PC-3 (cell line): ENCODE measurements at regions not wholly inside any gene's neighbourhood (a gene's known extent, or its start where the extent isn't known, plus 50 kb on each side); places are given as distances from the start of the nearest gene placed in this dataset.

ENCODE experiments used
- ATAC-seq: fragments of 200-7000 bp; cut with Tn5 transposase; 2 replicates; pipeline ENCODE4 v1.9.1; 2020; ENCODE audit warnings: mild to moderate bottlenecking, moderate library complexity
- BruUV-seq: library from RNA; stranded (reverse); fragments of 400-500 nt; replicated peaks from 2 replicates; lab custom pipeline; 2021; lab: Mats Ljungman, UMichigan
- CTCF ChIA-PET: fragments of 300-600 bp; sonication (Branson Sonifier 250); formaldehyde crosslinking; loops from one replicate; lab custom pipeline; 2022; ENCODE audit warnings: antibody characterized with exemption; lab: Charles Lee
- POLR2A ChIA-PET: fragments of 300-600 bp; sonication (Branson Sonifier 250); formaldehyde crosslinking; loops from one replicate; lab custom pipeline; 2022; ENCODE audit warnings: antibody characterized with exemption; ENCODE audit not compliant: unreplicated experiment; lab: Charles Lee
- DNase-seq: peaks from one replicate; pipeline ENCODE4 v3.0.0-alpha.2; 2015
- H2AFZ ChIP-seq: fragments of 300-600 bp; sonication (generic); 2 replicates; pipeline ENCODE4 v1.6.0; 2016; ENCODE audit warnings: antibody characterized with exemption, low read length
- H3F3A ChIP-seq: fragments of 300-600 bp; sonication (generic); one replicate; pipeline ENCODE4 v1.6.0; 2017; ENCODE audit warnings: antibody characterized with exemption, low read length, control low read depth, mild to moderate bottlenecking; ENCODE audit not compliant: unreplicated experiment
- H3K27ac ChIP-seq: fragments of 300-600 bp; sonication (generic); 2 replicates; pipeline ENCODE4 v1.5.1; 2016; ENCODE audit warnings: mild to moderate bottlenecking, low read length
- H3K27me3 ChIP-seq: fragments of 300-600 bp; sonication (generic); 2 replicates; pipeline ENCODE4 v1.6.1; 2016; ENCODE audit warnings: low read length, mixed read lengths
- H3K36me3 ChIP-seq: fragments of 300-600 bp; sonication (generic); 2 replicates; pipeline ENCODE4 v1.6.1; 2016; ENCODE audit warnings: low read depth, mixed run types, low read length, mixed read lengths
- H3K4me1 ChIP-seq: fragments of 300-600 bp; sonication (generic); 2 replicates; pipeline ENCODE4 v1.5.1; 2016; ENCODE audit warnings: low read length; ENCODE audit not compliant: insufficient read depth
- H3K4me2 ChIP-seq: fragments of 300-600 bp; sonication (generic); 2 replicates; pipeline ENCODE4 v1.6.0; 2016; ENCODE audit warnings: low read length
- H3K4me3 ChIP-seq: fragments of 300-600 bp; sonication (generic); 2 replicates; pipeline ENCODE4 v1.5.1; 2016; ENCODE audit warnings: mild to moderate bottlenecking, low read length, mixed read lengths
- H3K79me2 ChIP-seq: fragments of 300-600 bp; sonication (generic); 2 replicates; pipeline ENCODE4 v1.6.1; 2017; ENCODE audit warnings: low read length, mixed read lengths
- H3K9ac ChIP-seq: fragments of 300-600 bp; sonication (generic); 2 replicates; pipeline ENCODE4 v1.6.0; 2016; ENCODE audit warnings: mild to moderate bottlenecking, low read length
- H3K9me2 ChIP-seq: fragments of 300-600 bp; sonication (generic); replicated peaks from 2 replicates; pipeline ENCODE4 v1.6.1; 2016; ENCODE audit warnings: mixed run types, low read length, mixed read lengths
- H3K9me3 ChIP-seq: fragments of 300-600 bp; sonication (generic); 2 replicates; pipeline ENCODE4 v1.6.1; 2016; ENCODE audit warnings: low read length, mixed read lengths
- H4K20me1 ChIP-seq: fragments of 300-600 bp; sonication (generic); 2 replicates; pipeline ENCODE4 v1.6.1; 2016; ENCODE audit warnings: low read length, mixed read lengths
- EZH2 ChIP-seq: fragments of 300-600 bp; sonication (generic); IDR thresholded peaks from one replicate; pipeline ENCODE4 v1.6.1; 2017; ENCODE audit warnings: antibody characterized with exemption, mild to moderate bottlenecking, low read length; ENCODE audit not compliant: unreplicated experiment
- EZH2phosphoT487 ChIP-seq: fragments of 300-600 bp; sonication (generic); IDR thresholded peaks from 2 replicates; pipeline ENCODE4 v1.6.1; 2018; ENCODE audit warnings: mild to moderate bottlenecking, antibody characterized with exemption, low read length, borderline replicate concordance
- intact Hi-C: fragments of 100-400 bp; cut with micrococcal nuclease; formaldehyde crosslinking; loops from 2 replicates; pipeline ENCODE4 v1.9.0; 2023
- TF ChIP-seq, protein P1 (sequence below): fragments of 300-600 bp; sonication (generic); conservative IDR thresholded peaks from 2 replicates; pipeline ENCODE4 v1.5.1; 2017; ENCODE audit warnings: antibody characterized with exemption, low read depth, mild to moderate bottlenecking, low read length

DNA sequence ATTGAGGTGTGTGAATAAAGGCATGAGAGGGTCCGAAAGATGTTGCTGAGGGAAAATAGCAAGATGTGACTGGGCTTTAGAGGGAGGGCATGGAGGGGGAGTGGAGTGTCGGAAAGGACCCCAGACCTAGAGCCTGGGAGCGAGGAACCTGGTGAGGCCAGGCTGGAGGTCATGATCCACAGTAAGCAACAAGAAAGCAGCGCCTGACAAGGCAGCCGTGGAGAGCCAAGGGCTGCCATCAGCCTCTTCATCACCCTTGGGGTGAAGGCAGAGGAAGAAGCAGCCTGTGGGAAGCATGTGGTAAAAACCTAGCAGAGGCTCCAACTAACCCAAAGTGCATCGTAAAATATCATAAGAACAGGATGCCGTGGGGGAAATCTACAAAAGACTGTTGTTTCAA lies 162.8 kb upstream of the SOX1 start:
- Histone ChIP-seq H3K36me3 (no peaks in the 10 kb centered on the region), H4K20me1 (no peaks in the 10 kb centered on the region), H3K4me3 (no peak overlapping the region), H3K79me2 (no peaks in the 10 kb centered on the region), H3F3A (no peaks in the 10 kb centered on the region), H3K4me2 (no peak overlapping the region), H3K9me2 (no peaks in the 10 kb centered on the region), H3K4me1 (no peaks in the 10 kb centered on the region), H3K27me3 (peaks cover 27% of the 10 kb centered on the region), H3K9ac (no peak overlapping the region), H3K9me3 (no peaks in the 10 kb centered on the region), H2AFZ (no peak overlapping the region), H3K27ac (no peak overlapping the region)
- POLR2A ChIA-PET: no interaction called here
- no peak for ATAC-seq
- no peak for DNase-seq
- CTCF ChIA-PET: no interaction called here
- TF ChIP-seq EZH2: no peak
- intact Hi-C loops: no loop called here
- BruUV-seq: no TSS peak

DNA sequence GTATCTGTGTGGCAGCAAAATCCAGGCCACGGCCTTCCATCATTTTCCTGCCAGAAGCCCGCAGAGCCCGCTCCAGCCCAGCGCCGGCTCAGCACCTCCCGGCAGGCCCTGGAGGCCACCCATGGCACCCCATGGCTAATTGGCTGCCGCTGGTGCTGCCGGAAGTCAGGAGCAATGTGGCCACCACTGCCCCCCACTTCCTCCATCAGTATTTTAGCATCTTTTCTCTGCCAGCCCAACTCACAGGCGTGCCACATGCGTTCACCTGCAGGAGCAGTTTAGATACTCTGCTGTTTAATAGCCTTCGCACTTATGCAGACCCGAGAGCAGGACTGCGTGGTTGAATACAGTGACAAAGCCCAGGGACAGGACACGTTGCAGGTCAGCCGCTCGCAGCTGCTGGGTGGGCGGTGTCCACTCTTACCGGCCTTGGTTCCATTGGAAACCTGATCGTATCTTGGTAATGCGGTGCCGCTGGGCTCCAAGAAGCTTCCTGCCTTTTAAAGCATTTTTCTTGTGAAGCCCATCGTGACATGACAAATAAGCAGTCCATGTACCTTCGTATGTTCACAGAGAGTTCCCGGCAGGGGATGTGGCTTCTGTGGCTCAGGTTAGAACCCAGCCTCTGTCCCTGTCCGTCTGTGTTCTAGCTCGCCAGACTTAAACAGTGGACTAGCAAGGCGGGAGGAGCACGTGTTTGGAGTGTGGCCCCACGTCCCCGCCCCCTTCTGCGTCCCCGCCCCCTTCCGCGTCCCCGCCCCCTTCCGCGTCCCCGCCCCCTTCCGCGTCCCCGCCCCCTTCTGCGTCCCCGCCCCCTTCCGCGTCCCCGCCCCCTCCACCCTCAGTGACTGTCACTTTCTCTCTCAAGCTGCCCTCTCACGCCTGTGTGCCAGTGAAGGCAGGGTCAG lies 162.0 kb upstream of the SOX1 start:
- no peaks in the 10 kb centered on the region for H3K79me2 ChIP-seq
- H3K27ac ChIP-seq: no peak overlapping the region
- H3K4me3 ChIP-seq: no peak overlapping the region
- no peak for DNase-seq
- H3K9me2 ChIP-seq: no peaks in the 10 kb centered on the region
- ATAC-seq: no peak
- BruUV-seq: no TSS peak
- H2AFZ ChIP-seq: no peak overlapping the region
- H3F3A ChIP-seq: no peaks in the 10 kb centered on the region
- H3K9me3 ChIP-seq: no peaks in the 10 kb centered on the region
- no peak for TF ChIP-seq EZH2
- TF ChIP-seq, protein P1, sequence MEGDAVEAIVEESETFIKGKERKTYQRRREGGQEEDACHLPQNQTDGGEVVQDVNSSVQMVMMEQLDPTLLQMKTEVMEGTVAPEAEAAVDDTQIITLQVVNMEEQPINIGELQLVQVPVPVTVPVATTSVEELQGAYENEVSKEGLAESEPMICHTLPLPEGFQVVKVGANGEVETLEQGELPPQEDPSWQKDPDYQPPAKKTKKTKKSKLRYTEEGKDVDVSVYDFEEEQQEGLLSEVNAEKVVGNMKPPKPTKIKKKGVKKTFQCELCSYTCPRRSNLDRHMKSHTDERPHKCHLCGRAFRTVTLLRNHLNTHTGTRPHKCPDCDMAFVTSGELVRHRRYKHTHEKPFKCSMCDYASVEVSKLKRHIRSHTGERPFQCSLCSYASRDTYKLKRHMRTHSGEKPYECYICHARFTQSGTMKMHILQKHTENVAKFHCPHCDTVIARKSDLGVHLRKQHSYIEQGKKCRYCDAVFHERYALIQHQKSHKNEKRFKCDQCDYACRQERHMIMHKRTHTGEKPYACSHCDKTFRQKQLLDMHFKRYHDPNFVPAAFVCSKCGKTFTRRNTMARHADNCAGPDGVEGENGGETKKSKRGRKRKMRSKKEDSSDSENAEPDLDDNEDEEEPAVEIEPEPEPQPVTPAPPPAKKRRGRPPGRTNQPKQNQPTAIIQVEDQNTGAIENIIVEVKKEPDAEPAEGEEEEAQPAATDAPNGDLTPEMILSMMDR: no peak
- TF ChIP-seq EZH2phosphoT487: no peak
- peaks cover 23% of the 10 kb centered on the region for H3K27me3 ChIP-seq
- H3K4me1 ChIP-seq: no peaks in the 10 kb centered on the region
- H3K36me3 ChIP-seq: no peaks in the 10 kb centered on the region
- ChIA-PET POLR2A (no interaction called here), CTCF (no interaction called here)
- H4K20me1 ChIP-seq: no peaks in the 10 kb centered on the region
- intact Hi-C loops: no loop called here
- H3K4me2 ChIP-seq: no peak overlapping the region
- H3K9ac ChIP-seq: no peak overlapping the region

DNA sequence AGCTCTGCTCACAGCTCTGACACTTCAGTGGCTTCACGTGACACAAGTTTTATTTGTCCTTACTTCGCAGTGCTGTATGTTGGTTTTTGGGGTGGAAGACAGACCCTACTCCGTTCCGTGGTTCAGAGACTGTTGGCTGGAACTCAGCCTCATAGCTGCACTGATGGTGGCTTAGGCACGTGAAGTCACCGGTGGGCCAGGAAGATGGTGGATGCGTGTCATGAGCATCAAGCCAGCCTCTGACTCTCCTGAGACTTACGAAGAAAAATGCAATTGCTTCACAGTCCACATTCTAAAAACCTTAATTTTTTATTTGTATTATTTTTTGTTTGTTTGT lies 161.4 kb upstream of the SOX1 start:
- Histone ChIP-seq H3K79me2 (no peaks in the 10 kb centered on the region), H3K9ac (no peak overlapping the region), H3K4me1 (no peaks in the 10 kb centered on the region), H3K4me2 (no peak overlapping the region), H3K27ac (no peak overlapping the region), H3K4me3 (no peak overlapping the region), H3K27me3 (peaks cover 16% of the 10 kb centered on the region), H3K9me2 (no peaks in the 10 kb centered on the region), H2AFZ (no peak overlapping the region), H4K20me1 (no peaks in the 10 kb centered on the region), H3K9me3 (no peaks in the 10 kb centered on the region), H3K36me3 (no peaks in the 10 kb centered on the region), H3F3A (no peaks in the 10 kb centered on the region)
- DNase-seq (no peak), ATAC-seq (no peak)
- BruUV-seq: no TSS peak
- ChIA-PET POLR2A (no interaction called here), CTCF (no interaction called here)
- no peak for TF ChIP-seq EZH2
- TF ChIP-seq, protein P1: no peak
- TF ChIP-seq EZH2phosphoT487: no peak
- intact Hi-C loops: no loop called here
